ENCODE measurements at regions not wholly inside any gene's neighbourhood (a gene's known extent, or its start where the extent isn't known, plus 50 kb on each side); places are given as distances from the start of the nearest gene placed in this dataset.
A peak's percentile ranks its signal among the peaks of the same experiment; 100 is the strongest.

DNA sequence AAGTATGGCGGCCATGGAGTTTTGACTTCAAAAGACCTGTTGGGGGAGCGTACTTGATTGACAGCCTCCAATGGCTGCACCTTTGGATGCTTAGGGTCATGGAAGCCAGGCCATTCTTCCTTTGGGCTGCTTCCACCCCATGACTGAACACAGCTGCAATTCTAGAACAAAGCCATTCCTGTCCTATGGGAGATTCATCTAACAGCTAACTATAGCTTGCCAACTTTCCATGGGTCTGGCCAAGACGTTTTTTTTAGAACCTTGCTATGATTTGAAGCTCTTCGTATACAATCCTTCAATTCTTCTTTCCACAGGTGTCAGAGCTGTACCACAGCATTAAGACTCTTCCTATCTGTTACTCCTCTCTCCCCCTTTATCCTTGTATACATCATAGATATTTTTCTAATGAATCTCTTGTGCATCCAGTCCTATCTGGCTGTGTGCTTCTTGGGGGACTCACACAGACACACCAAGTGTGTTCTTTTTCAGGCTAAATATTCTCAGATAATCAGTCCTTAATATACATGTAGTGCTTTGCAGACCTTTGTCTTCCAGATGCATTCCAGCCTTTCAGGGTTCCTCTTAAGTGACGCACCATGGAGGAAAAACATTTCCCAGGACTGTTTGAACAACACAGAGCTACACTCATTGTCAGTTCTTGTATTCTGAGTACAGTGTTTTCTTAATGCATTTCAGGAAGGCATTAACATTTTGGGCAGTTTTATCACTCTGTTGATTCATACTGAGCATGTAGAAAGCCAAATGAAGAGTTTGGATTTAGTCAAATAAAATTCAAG, 198.9 kb downstream of the TAF11L14 start:
- Histone ChIP-seq H3K4me2 (ENCODE audit: low read depth, low read length) (no peak overlapping the region), H3K23ac (ENCODE audit: low read depth, low read length) (no peak overlapping the region), H2AK5ac (ENCODE audit: low read depth, low read length) (no peak overlapping the region), H3K18ac (ENCODE audit: low read depth, low read length) (no peak overlapping the region), H3K36me3 (ENCODE audit: control insufficient read depth, insufficient read depth, low read length) (no peaks in the 10 kb centered on the region), H3K9me1 (ENCODE audit: insufficient read depth, low read length) (no peaks in the 10 kb centered on the region), H3K9me3 (ENCODE audit: control insufficient read depth, insufficient read depth, low read length) (no peaks in the 10 kb centered on the region), H3K56ac (ENCODE audit: extremely low read depth, insufficient read depth, low read length) (no peak overlapping the region), H4K20me1 (ENCODE audit: insufficient read depth, low read length) (no peaks in the 10 kb centered on the region), H4K91ac (ENCODE audit: insufficient read depth, low read depth, low read length) (no peak overlapping the region), H2BK120ac (ENCODE audit: low read depth, low read length) (no peak overlapping the region), H3K4ac (ENCODE audit: low read depth, low read length) (no peak overlapping the region), H2BK5ac (ENCODE audit: low read depth, low read length, poor library complexity, severe bottlenecking) (no peak overlapping the region), H4K8ac (ENCODE audit: low read depth in 2 of 2, low read length in 2 of 2) (no peak overlapping the region), H3K14ac (replicated peaks; ENCODE audit: low read depth, low read length) (no peak overlapping the region), H3K4me3 (ENCODE audit: insufficient read depth, low read depth, low read length) (no peak overlapping the region), H3K9ac (ENCODE audit: low read depth, low read length) (no peak overlapping the region), H3K27me3 (ENCODE audit: control insufficient read depth, insufficient read depth, low read length) (no peaks in the 10 kb centered on the region), H3K4me1 (ENCODE audit: control insufficient read depth, insufficient read depth, low read length) (no peaks in the 10 kb centered on the region), H3K27ac (ENCODE audit: insufficient read depth, low read length) (no peak overlapping the region), H2AFZ (replicated peaks; ENCODE audit: low read length, poor library complexity) (no peak overlapping the region), H2BK20ac (ENCODE audit: low read depth, low read length) (no peak overlapping the region), H4K5ac (ENCODE audit: low read depth, low read length) (no peak overlapping the region), H2AK9ac (replicated peaks; ENCODE audit: low read depth, low read length, poor library complexity) (no peak overlapping the region), H2BK15ac (ENCODE audit: low read depth, low read length) (no peak overlapping the region), H3K79me1 (ENCODE audit: low read depth in 1 of 2, low read length in 2 of 2) (no peaks in the 10 kb centered on the region)
- POLR2A ChIA-PET (ENCODE audit: unreplicated experiment) = no interaction called here
- dilution Hi-C loops (cut with HindIII; ENCODE audit: low sequenced_read_pairs, unreplicated experiment) (no loop called here), in situ Hi-C loops (cut with MboI; ENCODE audit: low sequenced_read_pairs) (no loop called here), intact Hi-C loops (cut with micrococcal nuclease) (no loop called here)
- no TSS peak for BruUV-seq (replicated peaks)
- peak; percentile 37; the same call in 1 of the 2 replicates for ATAC-seq (ENCODE audit: low read depth)
- no peak for TF ChIP-seq MAZ (IDR thresholded peaks at IDR 0.05; ENCODE audit: borderline replicate concordance, low read depth, low read length)
- TF ChIP-seq MAFK (IDR thresholded peaks at IDR 0.05; ENCODE audit: low read depth, low read length) = no peak
- no peak for TF ChIP-seq RAD21 (IDR thresholded peaks at IDR 0.05; ENCODE audit: low read length)
- TF ChIP-seq CEBPB (IDR thresholded peaks at IDR 0.05; ENCODE audit: low read depth, low read length) = no peak
- TF ChIP-seq POLR2A (IDR thresholded peaks at IDR 0.05; ENCODE audit: low read depth, low read length) = no peak
- no peak for TF ChIP-seq BHLHE40 (IDR thresholded peaks at IDR 0.05; ENCODE audit: low read depth, low read length)
- TF ChIP-seq CHD1 (IDR thresholded peaks at IDR 0.05; ENCODE audit: low read depth, low read length) = no peak
- TF ChIP-seq, protein P1, sequence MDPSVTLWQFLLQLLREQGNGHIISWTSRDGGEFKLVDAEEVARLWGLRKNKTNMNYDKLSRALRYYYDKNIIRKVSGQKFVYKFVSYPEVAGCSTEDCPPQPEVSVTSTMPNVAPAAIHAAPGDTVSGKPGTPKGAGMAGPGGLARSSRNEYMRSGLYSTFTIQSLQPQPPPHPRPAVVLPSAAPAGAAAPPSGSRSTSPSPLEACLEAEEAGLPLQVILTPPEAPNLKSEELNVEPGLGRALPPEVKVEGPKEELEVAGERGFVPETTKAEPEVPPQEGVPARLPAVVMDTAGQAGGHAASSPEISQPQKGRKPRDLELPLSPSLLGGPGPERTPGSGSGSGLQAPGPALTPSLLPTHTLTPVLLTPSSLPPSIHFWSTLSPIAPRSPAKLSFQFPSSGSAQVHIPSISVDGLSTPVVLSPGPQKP (IDR thresholded peaks at IDR 0.05; ENCODE audit: borderline replicate concordance, low read depth, low read length) = no peak
- no peak for TF ChIP-seq RCOR1 (IDR thresholded peaks at IDR 0.05; ENCODE audit: insufficient replicate concordance, low read length)
- TF ChIP-seq CTCF (conservative IDR thresholded peaks at IDR 0.05; ENCODE audit: low read depth, low read length) = no peak
- TF ChIP-seq SMC3 (IDR thresholded peaks at IDR 0.05; ENCODE audit: low read depth, low read length) = no peak
- TF ChIP-seq USF2 (IDR thresholded peaks at IDR 0.05; ENCODE audit: low read depth, low read length) = no peak
- TF ChIP-seq FOS (IDR thresholded peaks at IDR 0.05; ENCODE audit: low read depth, low read length) = no peak
- TF ChIP-seq NFE2L2 (IDR thresholded peaks at IDR 0.05; ENCODE audit: low read depth, low read length) = no peak
- no peak for TF ChIP-seq RFX5 (IDR thresholded peaks at IDR 0.05; ENCODE audit: low read depth, low read length)
- no peak for TF ChIP-seq MXI1 (IDR thresholded peaks at IDR 0.05; ENCODE audit: borderline replicate concordance, low read depth, low read length)
- CTCF ChIA-PET = no interaction called here
- DNase-seq = peak; percentile 8
- WGBS, 2 experiments (ENCODE audit: extremely low coverage in 2 of 2, insufficient read length in 1 of 2) = 80% methylated on average over 1 of the region's 5 CpGs; no CpG with 5 or more reads in 1 of the 2 experiments

All from IMR-90 (cell line).